Stomach (tissue), 8 donors: ENCODE measurements at regions not wholly inside any gene's neighbourhood (a gene's known extent, or its start where the extent isn't known, plus 50 kb on each side); places are given as distances from the start of the nearest gene placed in this dataset.

Experiments
- DNase-seq, 2 donors: peaks; one replicate each; pipeline versions ENCODE4 v3.0.0 to v3.0.0-alpha.2; 2013 to 2019
- H3K27ac ChIP-seq, 5 donors: fragments of 200-600 bp in 4 of 5; sonication (generic) in 4 of 5; one replicate each; pipeline ENCODE4 v1.5.1; 2013 to 2019; ENCODE audit warnings: mild to moderate bottlenecking in 1 of 5, moderate library complexity in 1 of 5
- H3K27me3 ChIP-seq, 3 donors: fragments of 200-600 bp; sonication (generic); one replicate each; pipeline ENCODE4 v1.5.1; 2017 to 2019; ENCODE audit warnings: mixed run types in 1 of 3
- H3K36me3 ChIP-seq, 4 donors: fragments of 200-600 bp; sonication (generic); 1 replicate in 3 of 4; 2 replicates in 1 of 4; pipeline ENCODE4 v1.5.1; 2016 to 2019
- H3K4me1 ChIP-seq, 4 donors: fragments of 200-600 bp; sonication (generic); one replicate each; pipeline ENCODE4 v1.5.1; 2016 to 2019
- H3K4me3 ChIP-seq, 4 donors: fragments of 200-600 bp; sonication (generic) in 3 of 4; one replicate each; pipeline ENCODE4 v1.5.1; 2016 to 2019; ENCODE audit warnings: mild to moderate bottlenecking in 1 of 4
- H3K9me3 ChIP-seq, 4 donors: fragments of 200-600 bp; sonication (generic); one replicate each; pipeline ENCODE4 v1.5.1; 2016 to 2019
- CTCF ChIP-seq, 7 experiments: fragments of 450-650 bp in 4 of 7; fragments of 200-600 bp in 3 of 7; sonication (generic) in 3 of 7; IDR thresholded peaks; one replicate each; pipeline ENCODE4 v1.5.1; 2016 to 2019; ENCODE audit warnings: antibody characterized with exemption in 7 of 7, control low read depth in 2 of 7, mild to moderate bottlenecking in 1 of 7
- EP300 ChIP-seq: sonication (generic); formaldehyde crosslinking; IDR thresholded peaks from one replicate; pipeline ENCODE4 v1.6.1; 2017; ENCODE audit warnings: antibody characterized with exemption
- POLR2A ChIP-seq, 4 donors: fragments of 450-650 bp; IDR thresholded peaks; one replicate each; pipeline ENCODE4 v1.6.1; 2016; ENCODE audit warnings: antibody characterized with exemption in 4 of 4, control low read depth in 2 of 4, mild to moderate bottlenecking in 1 of 4, moderate library complexity in 1 of 4
- POLR2AphosphoS5 ChIP-seq, 3 donors: sonication (generic); formaldehyde crosslinking; IDR thresholded peaks; one replicate each; pipeline ENCODE4 v1.6.1; 2016; ENCODE audit warnings: antibody characterized with exemption in 3 of 3
- WGBS, 5 donors: extraction: QIAGEN DNeasy Blood & Tissue Kit in 3 of 5; methylation state at CpG; one replicate each; pipeline versions ENCODE4 v1.1.5 to v1.1.7; 2013 to 2018; 5-methylcytosine and 5-hydroxymethylcytosine counted together
- intact Hi-C: fragments of 100-400 bp; cut with DNase I; formaldehyde crosslinking; loops from one replicate; pipeline ENCODE4 v1.15.1; 2023; ENCODE audit warnings: low total_unique reads
- donor health status: healthy with polysubstance abuse.
- donor health status: Bipolar disorder and iron deficiency.
- donor health status: healthy.

GRCh38 chr10:118523775-118524174 lies 71.7 kb downstream of the PRLHR start:
- no peak for DNase-seq
- H3K4me3 ChIP-seq = no peak overlapping the region
- no peaks in the 10 kb centered on the region for H3K36me3 ChIP-seq
- no peak overlapping the region for H3K27ac ChIP-seq
- H3K4me1 ChIP-seq = peaks cover 0 to 8% (median 0%) of the 10 kb centered on the region in 4 donors
- H3K27me3 ChIP-seq = peaks cover 0 to 6% (median 0%) of the 10 kb centered on the region in 3 donors
- WGBS, 5 donors = 62 to 76% (median 69%) methylated on average over 2 of the region's 2 CpGs
- intact Hi-C loops = no loop called here
- H3K9me3 ChIP-seq = peaks cover 0 to 4% (median 0%) of the 10 kb centered on the region in 4 donors
- TF ChIP-seq CTCF (IDR thresholded peaks at IDR 0.05) = no peak

- peaks cover 0 to 8% (median 0%) of the 10 kb centered on the region in 4 donors for H3K4me1 ChIP-seq
- no peak overlapping the region for H3K27ac ChIP-seq
- 25 to 52% (median 34%) methylated on average over 2 of the region's 2 CpGs for WGBS, 5 donors
- intact Hi-C loops = no loop called here
- peaks cover 0 to 6% (median 0%) of the 10 kb centered on the region in 3 donors for H3K27me3 ChIP-seq
- H3K9me3 ChIP-seq = peaks cover 0 to 12% (median 2%) of the 10 kb centered on the region in 4 donors
- TF ChIP-seq EP300 = no peak
- TF ChIP-seq CTCF (IDR thresholded peaks at IDR 0.05) = no peak
- no peak for TF ChIP-seq POLR2AphosphoS5 (IDR thresholded peaks at IDR 0.05)
- TF ChIP-seq POLR2A (IDR thresholded peaks at IDR 0.05) = no peak
- DNase-seq = no peak
- no peak overlapping the region for H3K4me3 ChIP-seq
- no peaks in the 10 kb centered on the region for H3K36me3 ChIP-seq
Measured at GRCh38 chr10:118522791-118523498, 72.5 kb downstream of the PRLHR start.

- no peak overlapping the region for H3K4me3 ChIP-seq
- WGBS, 5 donors = 76 to 83% (median 81%) methylated on average over 5 of the region's 5 CpGs
- DNase-seq = no peak
- no peaks in the 10 kb centered on the region for H3K36me3 ChIP-seq
- intact Hi-C loops = no loop called here
- TF ChIP-seq POLR2AphosphoS5 (IDR thresholded peaks at IDR 0.05) = no peak
- TF ChIP-seq POLR2A (IDR thresholded peaks at IDR 0.05) = no peak
- TF ChIP-seq CTCF (IDR thresholded peaks at IDR 0.05) = no peak
- TF ChIP-seq EP300 = no peak
- no peaks in the 10 kb centered on the region for H3K4me1 ChIP-seq
- H3K27ac ChIP-seq = no peak overlapping the region
- peaks cover 0 to 6% (median 0%) of the 10 kb centered on the region in 3 donors for H3K27me3 ChIP-seq
- peaks cover 0 to 19% (median 4%) of the 10 kb centered on the region in 4 donors for H3K9me3 ChIP-seq
Measured at GRCh38 chr10:118521415-118522117, 73.9 kb downstream of the PRLHR start.

GRCh38 chr10:118520116-118520742 lies 75.2 kb downstream of the PRLHR start:
- no peak for DNase-seq
- Histone ChIP-seq H3K27me3 (peaks cover 0 to 6% (median 0%) of the 10 kb centered on the region in 3 donors), H3K36me3 (no peaks in the 10 kb centered on the region), H3K27ac (no peak overlapping the region), H3K9me3 (peaks cover 0 to 19% (median 4%) of the 10 kb centered on the region in 4 donors), H3K4me3 (no peak overlapping the region), H3K4me1 (no peaks in the 10 kb centered on the region)
- 58 to 69% (median 60%) methylated on average over 6 of the region's 6 CpGs for WGBS, 5 donors
- no peak for TF ChIP-seq CTCF (IDR thresholded peaks at IDR 0.05)
- no peak for TF ChIP-seq POLR2A (IDR thresholded peaks at IDR 0.05)
- TF ChIP-seq POLR2AphosphoS5 (IDR thresholded peaks at IDR 0.05) = no peak
- no peak for TF ChIP-seq EP300
- intact Hi-C loops = no loop called here
